ENCODE measurements at regions not wholly inside any gene's neighbourhood (a gene's known extent, or its start where the extent isn't known, plus 50 kb on each side); places are given as distances from the start of the nearest gene placed in this dataset.

- H3K27me3 ChIP-seq (ENCODE audit: insufficient read depth, low read depth) = no peaks in the 10 kb centered on the region
- H4K20me1 ChIP-seq (ENCODE audit: insufficient read depth) = no peaks in the 10 kb centered on the region
- no peaks in the 10 kb centered on the region for H3F3A ChIP-seq (ENCODE audit: insufficient read depth, low read depth)
- H3K4me3 ChIP-seq = no peak overlapping the region
- intact Hi-C loops (cut with micrococcal nuclease; ENCODE audit: unreplicated experiment) = no loop called here
- no peaks in the 10 kb centered on the region for H3K9me3 ChIP-seq (ENCODE audit: insufficient read depth, low read depth)
- H2AFZ ChIP-seq = no peak overlapping the region
- BruUV-seq (replicated peaks) = no TSS peak
- TF ChIP-seq EZH2 (IDR thresholded peaks at IDR 0.05; ENCODE audit: low read depth) = no peak
- no peak for TF ChIP-seq CTCF (conservative IDR thresholded peaks at IDR 0.05)
- H3K79me2 ChIP-seq (ENCODE audit: low read depth) = no peaks in the 10 kb centered on the region
- H3K9me2 ChIP-seq (ENCODE audit: insufficient read depth) = no peaks in the 10 kb centered on the region
- no peaks in the 10 kb centered on the region for H3K4me1 ChIP-seq (replicated peaks; ENCODE audit: insufficient read depth)
- no peak overlapping the region for H3K27ac ChIP-seq
- DNase-seq = no peak
- H3K4me2 ChIP-seq = no peak overlapping the region
- POLR2A ChIA-PET (ENCODE audit: unreplicated experiment) = no interaction called here
- CTCF ChIA-PET = no interaction called here
- no peaks in the 10 kb centered on the region for H3K36me3 ChIP-seq (ENCODE audit: low read depth)
These were observed 193.6 kb upstream of the BTBD3 start for GRCh38 chr20:11724097-11724496.

GRCh38 chr20:11726026-11726425 lies 191.7 kb upstream of the BTBD3 start:
- intact Hi-C loops (cut with micrococcal nuclease; ENCODE audit: unreplicated experiment) = no loop called here
- POLR2A ChIA-PET (ENCODE audit: unreplicated experiment) = interaction anchor here (0.6 kb wide), 1 partner anchor 21 kb away, joined by 7 read pairs; no protein-coding TSS in a partner anchor

GRCh38 chr20:11727708-11728107 lies 190.0 kb upstream of the BTBD3 start:
- no peak for DNase-seq
- Histone ChIP-seq H3K9me2 (ENCODE audit: insufficient read depth) (no peaks in the 10 kb centered on the region), H3K79me2 (ENCODE audit: low read depth) (no peaks in the 10 kb centered on the region), H3K27ac (no peak overlapping the region), H3K9me3 (ENCODE audit: insufficient read depth, low read depth) (no peaks in the 10 kb centered on the region; the same call in 1 of the 2 replicates), H3F3A (ENCODE audit: insufficient read depth, low read depth) (no peaks in the 10 kb centered on the region), H3K4me2 (no peak overlapping the region), H2AFZ (no peak overlapping the region), H3K4me3 (no peak overlapping the region), H4K20me1 (ENCODE audit: insufficient read depth) (no peaks in the 10 kb centered on the region), H3K4me1 (replicated peaks; ENCODE audit: insufficient read depth) (no peaks in the 10 kb centered on the region), H3K36me3 (ENCODE audit: low read depth) (no peaks in the 10 kb centered on the region), H3K27me3 (ENCODE audit: insufficient read depth, low read depth) (no peaks in the 10 kb centered on the region)
- intact Hi-C loops (cut with micrococcal nuclease; ENCODE audit: unreplicated experiment) = no loop called here
- no TSS peak for BruUV-seq (replicated peaks)
- TF ChIP-seq CTCF (conservative IDR thresholded peaks at IDR 0.05) (no peak), EZH2 (IDR thresholded peaks at IDR 0.05; ENCODE audit: low read depth) (no peak)
- CTCF ChIA-PET = no interaction called here
- POLR2A ChIA-PET (ENCODE audit: unreplicated experiment) = no interaction called here

More at GRCh38 chr20:11726026-11726425, 191.7 kb upstream of the BTBD3 start:
- TF ChIP-seq CTCF (conservative IDR thresholded peaks at IDR 0.05) = no peak
- H3K4me3 ChIP-seq = no peak overlapping the region
- no peak overlapping the region for H2AFZ ChIP-seq
- H3K9me2 ChIP-seq (ENCODE audit: insufficient read depth) = no peaks in the 10 kb centered on the region
- H3K9me3 ChIP-seq (ENCODE audit: insufficient read depth, low read depth) = no peaks in the 10 kb centered on the region
- no peaks in the 10 kb centered on the region for H4K20me1 ChIP-seq (ENCODE audit: insufficient read depth)
- no peak overlapping the region for H3K27ac ChIP-seq
- no peaks in the 10 kb centered on the region for H3K27me3 ChIP-seq (ENCODE audit: insufficient read depth, low read depth)
- CTCF ChIA-PET = no interaction called here
- BruUV-seq (replicated peaks) = no TSS peak
- H3K79me2 ChIP-seq (ENCODE audit: low read depth) = no peaks in the 10 kb centered on the region
- H3K4me2 ChIP-seq = no peak overlapping the region
- no peaks in the 10 kb centered on the region for H3F3A ChIP-seq (ENCODE audit: insufficient read depth, low read depth)
- H3K36me3 ChIP-seq (ENCODE audit: low read depth) = no peaks in the 10 kb centered on the region
- no peak for DNase-seq
- H3K4me1 ChIP-seq (replicated peaks; ENCODE audit: insufficient read depth) = no peaks in the 10 kb centered on the region
